ENCODE measurements at regions not wholly inside any gene's neighbourhood (a gene's known extent, or its start where the extent isn't known, plus 50 kb on each side); places are given as distances from the start of the nearest gene placed in this dataset.

DNA sequence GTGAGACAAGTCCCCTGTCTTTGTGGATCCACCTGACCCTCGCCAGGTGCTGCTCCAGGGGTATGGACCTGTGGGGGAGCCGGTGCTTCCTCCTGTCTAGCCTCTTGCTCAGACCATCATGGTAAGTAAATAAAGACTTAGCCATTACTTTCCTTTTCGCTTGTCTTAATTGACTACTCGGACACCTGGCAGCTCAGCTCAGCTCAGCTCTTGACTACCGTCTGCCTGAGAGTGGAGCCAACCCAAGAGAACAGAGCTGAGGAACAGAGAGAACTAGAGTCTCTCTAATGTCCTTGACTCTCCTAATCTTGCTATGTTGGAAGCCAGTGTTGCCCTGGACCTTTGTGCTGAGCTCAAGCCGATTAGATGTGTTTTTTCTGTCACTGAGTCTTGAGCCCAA is 170.3 kb upstream of the CXCR4 start:
- H3K9ac ChIP-seq (ENCODE audit: low read length) = no peak overlapping the region
- H3K27ac ChIP-seq (ENCODE audit: low read length) = no peak overlapping the region
- H3K27me3 ChIP-seq (ENCODE audit: insufficient read depth, low read depth, low read length) = no peaks in the 10 kb centered on the region
- no peaks in the 10 kb centered on the region for H3F3A ChIP-seq (ENCODE audit: insufficient read depth, low read length, poor library complexity, severe bottlenecking)
- no peaks in the 10 kb centered on the region for H3K79me2 ChIP-seq (replicated peaks; ENCODE audit: insufficient read depth, low read length)
- H2AFZ ChIP-seq (ENCODE audit: low read depth, low read length) = no peak overlapping the region
- H3K9me2 ChIP-seq (ENCODE audit: insufficient read depth, low read length) = no peaks in the 10 kb centered on the region
- no peak overlapping the region for H3K4me3 ChIP-seq (ENCODE audit: low read length)
- H4K20me1 ChIP-seq (ENCODE audit: insufficient read depth) = no peaks in the 10 kb centered on the region
- no peaks in the 10 kb centered on the region for H3K9me3 ChIP-seq (ENCODE audit: low read length)
- TF ChIP-seq TAF1 (IDR thresholded peaks at IDR 0.05; ENCODE audit: low read depth) (no peak), MXI1 (conservative IDR thresholded peaks at IDR 0.05; ENCODE audit: poor library complexity, severe bottlenecking) (no peak), SMC3 (conservative IDR thresholded peaks at IDR 0.05; ENCODE audit: poor library complexity) (no peak), POLR2AphosphoS5 (IDR thresholded peaks at IDR 0.05) (no peak), EP300 (conservative IDR thresholded peaks at IDR 0.05; ENCODE audit: poor library complexity, severe bottlenecking) (no peak), EZH2 (IDR thresholded peaks at IDR 0.05; ENCODE audit: borderline replicate concordance, insufficient read depth, low read length, poor library complexity, severe bottlenecking) (no peak), RAD21 (conservative IDR thresholded peaks at IDR 0.05) (no peak)
- TF ChIP-seq, protein P1, sequence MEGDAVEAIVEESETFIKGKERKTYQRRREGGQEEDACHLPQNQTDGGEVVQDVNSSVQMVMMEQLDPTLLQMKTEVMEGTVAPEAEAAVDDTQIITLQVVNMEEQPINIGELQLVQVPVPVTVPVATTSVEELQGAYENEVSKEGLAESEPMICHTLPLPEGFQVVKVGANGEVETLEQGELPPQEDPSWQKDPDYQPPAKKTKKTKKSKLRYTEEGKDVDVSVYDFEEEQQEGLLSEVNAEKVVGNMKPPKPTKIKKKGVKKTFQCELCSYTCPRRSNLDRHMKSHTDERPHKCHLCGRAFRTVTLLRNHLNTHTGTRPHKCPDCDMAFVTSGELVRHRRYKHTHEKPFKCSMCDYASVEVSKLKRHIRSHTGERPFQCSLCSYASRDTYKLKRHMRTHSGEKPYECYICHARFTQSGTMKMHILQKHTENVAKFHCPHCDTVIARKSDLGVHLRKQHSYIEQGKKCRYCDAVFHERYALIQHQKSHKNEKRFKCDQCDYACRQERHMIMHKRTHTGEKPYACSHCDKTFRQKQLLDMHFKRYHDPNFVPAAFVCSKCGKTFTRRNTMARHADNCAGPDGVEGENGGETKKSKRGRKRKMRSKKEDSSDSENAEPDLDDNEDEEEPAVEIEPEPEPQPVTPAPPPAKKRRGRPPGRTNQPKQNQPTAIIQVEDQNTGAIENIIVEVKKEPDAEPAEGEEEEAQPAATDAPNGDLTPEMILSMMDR (IDR thresholded peaks at IDR 0.05; ENCODE audit: poor library complexity, severe bottlenecking) = no peak
- TF ChIP-seq, protein P2, sequence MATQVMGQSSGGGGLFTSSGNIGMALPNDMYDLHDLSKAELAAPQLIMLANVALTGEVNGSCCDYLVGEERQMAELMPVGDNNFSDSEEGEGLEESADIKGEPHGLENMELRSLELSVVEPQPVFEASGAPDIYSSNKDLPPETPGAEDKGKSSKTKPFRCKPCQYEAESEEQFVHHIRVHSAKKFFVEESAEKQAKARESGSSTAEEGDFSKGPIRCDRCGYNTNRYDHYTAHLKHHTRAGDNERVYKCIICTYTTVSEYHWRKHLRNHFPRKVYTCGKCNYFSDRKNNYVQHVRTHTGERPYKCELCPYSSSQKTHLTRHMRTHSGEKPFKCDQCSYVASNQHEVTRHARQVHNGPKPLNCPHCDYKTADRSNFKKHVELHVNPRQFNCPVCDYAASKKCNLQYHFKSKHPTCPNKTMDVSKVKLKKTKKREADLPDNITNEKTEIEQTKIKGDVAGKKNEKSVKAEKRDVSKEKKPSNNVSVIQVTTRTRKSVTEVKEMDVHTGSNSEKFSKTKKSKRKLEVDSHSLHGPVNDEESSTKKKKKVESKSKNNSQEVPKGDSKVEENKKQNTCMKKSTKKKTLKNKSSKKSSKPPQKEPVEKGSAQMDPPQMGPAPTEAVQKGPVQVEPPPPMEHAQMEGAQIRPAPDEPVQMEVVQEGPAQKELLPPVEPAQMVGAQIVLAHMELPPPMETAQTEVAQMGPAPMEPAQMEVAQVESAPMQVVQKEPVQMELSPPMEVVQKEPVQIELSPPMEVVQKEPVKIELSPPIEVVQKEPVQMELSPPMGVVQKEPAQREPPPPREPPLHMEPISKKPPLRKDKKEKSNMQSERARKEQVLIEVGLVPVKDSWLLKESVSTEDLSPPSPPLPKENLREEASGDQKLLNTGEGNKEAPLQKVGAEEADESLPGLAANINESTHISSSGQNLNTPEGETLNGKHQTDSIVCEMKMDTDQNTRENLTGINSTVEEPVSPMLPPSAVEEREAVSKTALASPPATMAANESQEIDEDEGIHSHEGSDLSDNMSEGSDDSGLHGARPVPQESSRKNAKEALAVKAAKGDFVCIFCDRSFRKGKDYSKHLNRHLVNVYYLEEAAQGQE (IDR thresholded peaks at IDR 0.05; ENCODE audit: borderline replicate concordance) = no peak
- no peaks in the 10 kb centered on the region for H3K36me3 ChIP-seq (ENCODE audit: insufficient read depth, low read length)
- no peak overlapping the region for H3K4me2 ChIP-seq (ENCODE audit: low read length)

DNA sequence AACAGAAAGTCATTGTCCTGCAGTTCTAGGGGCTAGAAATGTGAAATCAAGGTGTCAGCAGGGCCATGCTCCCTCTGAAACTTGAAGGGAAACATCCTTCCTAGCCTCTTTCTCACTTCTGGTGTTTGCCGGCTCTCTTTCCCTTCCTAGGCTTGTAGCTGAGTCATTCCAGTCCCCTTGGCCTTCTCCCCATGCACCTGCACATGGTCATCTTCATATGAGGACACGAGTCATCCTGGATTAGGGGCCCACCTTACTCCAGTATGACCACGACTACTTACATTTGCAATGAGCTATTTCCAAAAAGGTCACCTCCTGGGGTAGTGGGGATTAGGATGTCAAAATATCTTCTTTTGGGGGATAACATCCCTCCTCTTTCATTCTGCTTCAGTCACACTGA is 168.5 kb upstream of the CXCR4 start:
- H3F3A ChIP-seq (ENCODE audit: insufficient read depth, low read length, poor library complexity, severe bottlenecking) = no peaks in the 10 kb centered on the region
- no peaks in the 10 kb centered on the region for H3K36me3 ChIP-seq (ENCODE audit: insufficient read depth, low read length)
- no peak overlapping the region for H2AFZ ChIP-seq (ENCODE audit: low read depth, low read length)
- TF ChIP-seq POLR2AphosphoS5 (IDR thresholded peaks at IDR 0.05) = no peak
- TF ChIP-seq, protein P2 (IDR thresholded peaks at IDR 0.05; ENCODE audit: borderline replicate concordance) = no peak
- no peak for TF ChIP-seq SMC3 (conservative IDR thresholded peaks at IDR 0.05; ENCODE audit: poor library complexity)
- no peak for TF ChIP-seq RAD21 (conservative IDR thresholded peaks at IDR 0.05)
- no peak for TF ChIP-seq EP300 (conservative IDR thresholded peaks at IDR 0.05; ENCODE audit: poor library complexity, severe bottlenecking)
- TF ChIP-seq EZH2 (IDR thresholded peaks at IDR 0.05; ENCODE audit: borderline replicate concordance, insufficient read depth, low read length, poor library complexity, severe bottlenecking) = no peak
- TF ChIP-seq, protein P1 (IDR thresholded peaks at IDR 0.05; ENCODE audit: poor library complexity, severe bottlenecking) = no peak
- no peak for TF ChIP-seq MXI1 (conservative IDR thresholded peaks at IDR 0.05; ENCODE audit: poor library complexity, severe bottlenecking)
- TF ChIP-seq TAF1 (IDR thresholded peaks at IDR 0.05; ENCODE audit: low read depth) = no peak
- no peaks in the 10 kb centered on the region for H3K27me3 ChIP-seq (ENCODE audit: insufficient read depth, low read depth, low read length)
- no peaks in the 10 kb centered on the region for H4K20me1 ChIP-seq (ENCODE audit: insufficient read depth)
- H3K9me2 ChIP-seq (ENCODE audit: insufficient read depth, low read length) = no peaks in the 10 kb centered on the region
- no peaks in the 10 kb centered on the region for H3K79me2 ChIP-seq (replicated peaks; ENCODE audit: insufficient read depth, low read length)
- no peak overlapping the region for H3K4me3 ChIP-seq (ENCODE audit: low read length)
- H3K9me3 ChIP-seq (ENCODE audit: low read length) = no peaks in the 10 kb centered on the region
- no peak overlapping the region for H3K9ac ChIP-seq (ENCODE audit: low read length)
- no peak overlapping the region for H3K27ac ChIP-seq (ENCODE audit: low read length)
- H3K4me2 ChIP-seq (ENCODE audit: low read length) = no peak overlapping the region

Data from neural cell (in vitro differentiated cells).